HCT116 (cell line): ENCODE measurements at regions not wholly inside any gene's neighbourhood (a gene's known extent, or its start where the extent isn't known, plus 50 kb on each side); places are given as distances from the start of the nearest gene placed in this dataset.

Experiments used
- CBX3 ChIP-seq: IDR thresholded peaks from 2 replicates; pipeline ENCODE4 v1.6.1; 2012; ENCODE audit warnings: low read depth
- CEBPB ChIP-seq: IDR thresholded peaks from 2 replicates; pipeline ENCODE4 v1.6.1; 2012; ENCODE audit warnings: low read depth
- CTCF ChIP-seq, 3 experiments: fragments of 200-600 bp in 1 of 3; sonication (generic) in 1 of 3; IDR thresholded peaks in 2 of 3; conservative IDR thresholded peaks in 1 of 3; 2 replicates each; pipeline ENCODE4 v1.5.1; 2012 to 2017; ENCODE audit warnings: low read depth in 2 of 3, low read length in 2 of 3, antibody characterized with exemption in 1 of 3, borderline replicate concordance in 1 of 3, control low read depth in 1 of 3, mild to moderate bottlenecking in 1 of 3, mixed read lengths in 1 of 3, mixed run types in 1 of 3, moderate library complexity in 1 of 3; ENCODE audit not compliant: insufficient read depth in 1 of 3
- EZH2 ChIP-seq: fragments of 200-600 bp; sonication (generic); IDR thresholded peaks from 2 replicates; pipeline ENCODE4 v1.6.1; 2017; ENCODE audit warnings: antibody characterized with exemption, mixed run types
- EZH2phosphoT487 ChIP-seq: fragments of 200-600 bp; IDR thresholded peaks from 2 replicates; pipeline ENCODE4 v1.6.1; 2018; ENCODE audit warnings: antibody characterized with exemption, borderline replicate concordance
- JUND ChIP-seq: IDR thresholded peaks from 2 replicates; pipeline ENCODE4 v1.6.1; 2012
- POLR2A ChIP-seq: IDR thresholded peaks from 2 replicates; pipeline ENCODE4 v1.7.0; 2011; ENCODE audit warnings: borderline replicate concordance; ENCODE audit not compliant: insufficient read depth, insufficient read length; ENCODE audit errors: extremely low read depth
- POLR2AphosphoS5 ChIP-seq: IDR thresholded peaks from 2 replicates; pipeline ENCODE4 v1.6.1; 2011; ENCODE audit warnings: mild to moderate bottlenecking, low read depth, low read length, moderate library complexity
- RAD21 ChIP-seq: IDR thresholded peaks from 2 replicates; pipeline ENCODE4 v1.6.1; 2012; ENCODE audit warnings: low read depth, mild to moderate bottlenecking
- REST ChIP-seq: IDR thresholded peaks from 2 replicates; pipeline ENCODE4 v1.6.1; 2012; ENCODE audit warnings: low read depth
- SIN3A ChIP-seq: IDR thresholded peaks from 2 replicates; pipeline ENCODE4 v1.6.1; 2012; ENCODE audit warnings: low read depth
- SP1 ChIP-seq: IDR thresholded peaks from 2 replicates; pipeline ENCODE4 v1.6.1; 2012; ENCODE audit warnings: low read depth
- ZFX ChIP-seq: fragments of 450-650 bp; IDR thresholded peaks from 2 replicates; pipeline ENCODE4 v1.6.1; 2017
- ZNF274 ChIP-seq: fragments of 200-500 bp; sonication (Bioruptor generic); IDR thresholded peaks from 2 replicates; pipeline ENCODE4 v1.6.1; 2014; ENCODE audit warnings: mild to moderate bottlenecking, low read depth, low read length, inconsistent platforms

- TF ChIP-seq SP1 (no peak), CTCF (IDR thresholded peaks at IDR 0.05 in 2 of 3, conservative IDR thresholded peaks at IDR 0.05 in 1 of 3; ENCODE audit: borderline replicate concordance in 1 of 3, insufficient read depth in 1 of 3, low read depth in 2 of 3, low read length in 2 of 3) (no peak), POLR2AphosphoS5 (no peak), JUND (no peak), ZNF274 (no peak), REST (no peak), POLR2A (no peak), CEBPB (no peak), EZH2 (no peak), RAD21 (no peak), SIN3A (no peak), EZH2phosphoT487 (no peak), ZFX (no peak), CBX3 (no peak)
Measured at GRCh38 chr1:217372049-217372970, 258.6 kb downstream of the GPATCH2 start.
